SK-N-MC (cell line): ENCODE measurements at regions not wholly inside any gene's neighbourhood (a gene's known extent, or its start where the extent isn't known, plus 50 kb on each side); places are given as distances from the start of the nearest gene placed in this dataset.

Source experiments
- EZH2 ChIP-seq: fragments of 200-600 bp; sonication (generic); IDR thresholded peaks from one replicate; pipeline ENCODE4 v1.6.1; 2017; ENCODE audit warnings: antibody characterized with exemption
- POLR2AphosphoS5 ChIP-seq: IDR thresholded peaks from 2 replicates; pipeline ENCODE4 v1.6.1; 2012; ENCODE audit warnings: mild to moderate bottlenecking, low read depth, low read length, borderline replicate concordance

DNA sequence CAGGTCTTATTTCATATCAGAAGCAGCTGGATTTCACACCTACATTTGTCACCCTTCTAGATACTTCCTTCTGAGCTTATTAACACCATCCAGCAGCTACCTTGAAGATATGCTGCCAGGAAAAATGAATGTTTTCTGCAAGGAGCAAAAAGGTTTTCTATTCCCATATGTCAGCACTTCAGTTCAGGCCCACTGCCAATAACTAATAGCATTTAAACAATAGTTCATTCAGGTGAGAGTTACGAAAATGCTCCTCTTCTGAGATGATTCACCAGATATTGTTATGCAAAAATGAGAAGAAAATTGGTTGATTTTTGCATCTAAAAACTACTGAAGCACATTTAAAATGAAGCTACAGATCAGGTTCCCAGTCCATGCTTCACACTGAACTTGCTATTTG is 56.4 kb upstream of the ISL1 start:
- no peak for TF ChIP-seq EZH2
- no peak for TF ChIP-seq POLR2AphosphoS5
